Activated T-cell treated with anti-CD3 and anti-CD28 coated beads, Interleukin-2, amount 50 U/mL, for 4 hours (primary cell): ENCODE measurements at regions not wholly inside any gene's neighbourhood (a gene's known extent, or its start where the extent isn't known, plus 50 kb on each side); places are given as distances from the start of the nearest gene placed in this dataset.
"Not testable (repeated sequence)": the region's sequence is repeated elsewhere in the genome, so short reads cannot be mapped to it uniquely, and the experiment has no call there.

Experiments used
- ATAC-seq, 2 donors: fragments of 200-7000 bp; cut with Tn5 transposase; one replicate each; pipeline ENCODE4 v1.10.0; 2021
- DNase-seq: peaks from one replicate; pipeline ENCODE4 v3.0.0-alpha.2; 2020
- H3K27me3 Mint-ChIP-seq: one replicate; pipeline ENCODE4 v1.8.0; 2021; ENCODE audit warnings: low read depth, mixed read lengths
- H3K36me3 Mint-ChIP-seq: one replicate; pipeline ENCODE4 v1.8.0; 2022; ENCODE audit warnings: mixed read lengths; ENCODE audit not compliant: insufficient read depth
- H3K4me1 Mint-ChIP-seq: one replicate; pipeline ENCODE4 v1.8.0; 2021; ENCODE audit warnings: low read depth, mixed read lengths
- H3K4me3 Mint-ChIP-seq: one replicate; pipeline ENCODE4 v1.8.0; 2021; ENCODE audit warnings: mild to moderate bottlenecking, moderate library complexity, mixed read lengths
- H3K9me3 Mint-ChIP-seq: one replicate; pipeline ENCODE4 v1.8.0; 2021; ENCODE audit warnings: mixed read lengths

- Mint-ChIP-seq H3K36me3 (no peaks in the 10 kb centered on the region), H3K4me3 (no peak overlapping the region), H3K4me1 (no peaks in the 10 kb centered on the region), H3K9me3 (peaks cover 7% of the 10 kb centered on the region), H3K27me3 (peaks cover 3% of the 10 kb centered on the region)
- no peak for ATAC-seq
- no peak for DNase-seq
Measured at GRCh38 chr11:34724973-34725372, 104.1 kb downstream of the EHF start.

DNA sequence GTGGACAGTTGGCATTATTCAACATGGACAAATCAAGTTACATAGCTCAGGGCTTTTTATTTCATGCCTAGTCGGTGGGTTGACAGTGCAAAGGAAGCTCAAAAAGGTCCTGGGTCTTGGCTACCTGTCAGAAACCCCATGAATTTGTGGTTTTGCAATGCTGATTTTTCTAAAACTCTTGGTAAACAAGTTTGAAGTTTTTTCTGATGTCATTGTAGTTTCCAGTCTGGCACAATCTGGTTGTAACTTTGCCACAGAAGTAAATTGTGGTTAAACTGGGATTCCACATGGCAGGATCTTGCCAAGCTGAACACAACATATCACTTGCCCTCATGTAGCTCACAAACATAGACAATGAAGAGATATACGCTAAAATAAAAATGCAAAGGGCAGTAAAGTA lies 100.8 kb downstream of the EHF start:
- Mint-ChIP-seq H3K36me3 (no peaks in the 10 kb centered on the region), H3K4me3 (no peak overlapping the region), H3K4me1 (no peaks in the 10 kb centered on the region), H3K27me3 (peaks cover 4% of the 10 kb centered on the region), H3K9me3 (peaks cover 7% of the 10 kb centered on the region)
- ATAC-seq (no peak), DNase-seq (no peak)

GRCh38 chr11:34719303-34719848 lies 98.5 kb downstream of the EHF start:
- ATAC-seq: no peak
- no peak for DNase-seq
- H3K9me3 Mint-ChIP-seq: peaks cover 3% of the 10 kb centered on the region
- no peak overlapping the region for H3K4me3 Mint-ChIP-seq
- H3K4me1 Mint-ChIP-seq: no peaks in the 10 kb centered on the region
- H3K36me3 Mint-ChIP-seq: no peaks in the 10 kb centered on the region
- H3K27me3 Mint-ChIP-seq: peaks cover 11% of the 10 kb centered on the region

DNA sequence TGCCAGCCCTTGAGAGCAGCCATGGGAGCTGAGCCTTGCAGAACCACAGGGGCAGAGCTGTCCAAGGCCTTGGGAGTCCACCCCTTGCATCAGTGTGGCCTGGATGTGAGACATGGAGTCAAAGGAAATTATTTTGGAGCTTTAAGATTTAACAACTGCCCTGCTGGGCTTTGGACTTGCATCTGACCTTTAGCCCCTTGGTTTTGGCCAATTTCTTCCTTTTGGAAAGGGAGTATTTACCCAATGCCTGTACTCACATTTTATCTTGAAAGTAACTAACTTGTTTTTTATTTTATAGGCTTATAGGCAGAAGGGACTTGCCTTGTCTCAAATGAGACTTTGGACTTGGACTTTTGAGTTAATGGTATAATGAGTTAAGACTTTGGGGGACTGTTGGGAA lies 92.7 kb downstream of the EHF start:
- not testable (repeated sequence) for H3K4me3 Mint-ChIP-seq, H3K36me3 Mint-ChIP-seq, DNase-seq, ATAC-seq, H3K4me1 Mint-ChIP-seq, H3K27me3 Mint-ChIP-seq
- peaks cover 16% of the 10 kb centered on the region for H3K9me3 Mint-ChIP-seq
